ENCODE measurements at regions not wholly inside any gene's neighbourhood (a gene's known extent, or its start where the extent isn't known, plus 50 kb on each side); places are given as distances from the start of the nearest gene placed in this dataset.
A peak's percentile ranks its signal among the peaks of the same experiment; 100 is the strongest.

- Histone ChIP-seq H3K4me1 (ENCODE audit: control insufficient read depth in 3 of 3, insufficient read depth in 3 of 3, low read length in 3 of 3) (peaks cover 0 to 2% (median 0%) of the 10 kb centered on the region in 3 donors), H3K27ac (ENCODE audit: low read depth, low read length) (no peak overlapping the region), H3K9me3 (ENCODE audit: control insufficient read depth in 3 of 3, low read length in 3 of 3) (no peaks in the 10 kb centered on the region), H3K27me3 (ENCODE audit: control insufficient read depth in 3 of 3, insufficient read depth in 3 of 3, low read length in 3 of 3) (peaks cover 0 to 3% (median 0%) of the 10 kb centered on the region in 3 donors), H3K4me3 (ENCODE audit: low read length in 3 of 3) (no peak overlapping the region), H3K36me3 (ENCODE audit: control insufficient read depth in 3 of 3, insufficient read depth in 3 of 3, low read length in 3 of 3) (no peaks in the 10 kb centered on the region), H3K9ac (ENCODE audit: low read depth in 1 of 3, low read length in 3 of 3) (no peak overlapping the region)
These were observed 78.4 kb upstream of the CTTNBP2NL start for GRCh38 chr1:112317611-112318062.

- Histone ChIP-seq H3K27me3 (ENCODE audit: control insufficient read depth in 3 of 3, insufficient read depth in 3 of 3, low read length in 3 of 3) (peaks cover 0 to 3% (median 0%) of the 10 kb centered on the region in 3 donors), H3K36me3 (ENCODE audit: control insufficient read depth in 3 of 3, insufficient read depth in 3 of 3, low read length in 3 of 3) (no peaks in the 10 kb centered on the region), H3K4me1 (ENCODE audit: control insufficient read depth in 3 of 3, insufficient read depth in 3 of 3, low read length in 3 of 3) (peaks cover 0 to 2% (median 0%) of the 10 kb centered on the region in 3 donors), H3K4me3 (ENCODE audit: low read length in 3 of 3) (no peak overlapping the region), H3K9ac (ENCODE audit: low read depth in 1 of 3, low read length in 3 of 3) (no peak overlapping the region), H3K9me3 (ENCODE audit: control insufficient read depth in 3 of 3, low read length in 3 of 3) (no peaks in the 10 kb centered on the region), H3K27ac (ENCODE audit: low read depth, low read length) (no peak overlapping the region)
These were observed 77.8 kb upstream of the CTTNBP2NL start for GRCh38 chr1:112318263-112318662.

GRCh38 chr1:112318698-112319370 lies 77.2 kb upstream of the CTTNBP2NL start:
- no peak overlapping the region for H3K9ac ChIP-seq (ENCODE audit: low read depth in 1 of 3, low read length in 3 of 3)
- no peak overlapping the region for H3K27ac ChIP-seq (ENCODE audit: low read depth, low read length)
- no peaks in the 10 kb centered on the region for H3K9me3 ChIP-seq (ENCODE audit: control insufficient read depth in 3 of 3, low read length in 3 of 3)
- H3K36me3 ChIP-seq (ENCODE audit: control insufficient read depth in 3 of 3, insufficient read depth in 3 of 3, low read length in 3 of 3), result no peaks in the 10 kb centered on the region
- H3K4me3 ChIP-seq (ENCODE audit: low read length in 3 of 3), result no peak overlapping the region
- peaks cover 0 to 2% (median 0%) of the 10 kb centered on the region in 3 donors for H3K27me3 ChIP-seq (ENCODE audit: control insufficient read depth in 3 of 3, insufficient read depth in 3 of 3, low read length in 3 of 3)
- H3K4me1 ChIP-seq (ENCODE audit: control insufficient read depth in 3 of 3, insufficient read depth in 3 of 3, low read length in 3 of 3), result peaks cover 0 to 2% (median 0%) of the 10 kb centered on the region in 3 donors

- no peaks in the 10 kb centered on the region for H3K36me3 ChIP-seq (ENCODE audit: control insufficient read depth in 3 of 3, insufficient read depth in 3 of 3, low read length in 3 of 3)
- no peaks in the 10 kb centered on the region for H3K9me3 ChIP-seq (ENCODE audit: control insufficient read depth in 3 of 3, low read length in 3 of 3)
These were observed 76.5 kb upstream of the CTTNBP2NL start for GRCh38 chr1:112319371-112320040.

GRCh38 chr1:112320058-112320457 lies 76.0 kb upstream of the CTTNBP2NL start:
- H3K27ac ChIP-seq (ENCODE audit: low read depth, low read length), result no peak overlapping the region
- H3K4me3 ChIP-seq (ENCODE audit: low read length in 3 of 3), result no peak overlapping the region

More at GRCh38 chr1:112319371-112320040, 76.5 kb upstream of the CTTNBP2NL start:
- no peak overlapping the region for H3K27ac ChIP-seq (ENCODE audit: low read depth, low read length)
- H3K9ac ChIP-seq (ENCODE audit: low read depth in 1 of 3, low read length in 3 of 3), result no peak overlapping the region
- H3K4me1 ChIP-seq (ENCODE audit: control insufficient read depth in 3 of 3, insufficient read depth in 3 of 3, low read length in 3 of 3), result peaks cover 0 to 2% (median 0%) of the 10 kb centered on the region in 3 donors
- H3K4me3 ChIP-seq (ENCODE audit: low read length in 3 of 3), result no peak overlapping the region
- no peaks in the 10 kb centered on the region for H3K27me3 ChIP-seq (ENCODE audit: control insufficient read depth in 3 of 3, insufficient read depth in 3 of 3, low read length in 3 of 3)

GRCh38 chr1:112322018-112322417 lies 74.0 kb upstream of the CTTNBP2NL start:
- peaks cover 3 to 9% (median 8%) of the 10 kb centered on the region in 3 donors for H3K4me1 ChIP-seq (ENCODE audit: control insufficient read depth in 3 of 3, insufficient read depth in 3 of 3, low read length in 3 of 3)
- no peak overlapping the region for H3K27ac ChIP-seq (ENCODE audit: low read depth, low read length)
- no peak overlapping the region for H3K4me3 ChIP-seq (ENCODE audit: low read length in 3 of 3)
- H3K9ac ChIP-seq (ENCODE audit: low read depth in 1 of 3, low read length in 3 of 3), result no peak overlapping the region
- no peaks in the 10 kb centered on the region for H3K9me3 ChIP-seq (ENCODE audit: control insufficient read depth in 3 of 3, low read length in 3 of 3)
- H3K27me3 ChIP-seq (ENCODE audit: control insufficient read depth in 3 of 3, insufficient read depth in 3 of 3, low read length in 3 of 3), result peaks cover 0 to 6% (median 0%) of the 10 kb centered on the region in 3 donors
- no peaks in the 10 kb centered on the region for H3K36me3 ChIP-seq (ENCODE audit: control insufficient read depth in 3 of 3, insufficient read depth in 3 of 3, low read length in 3 of 3)

More at GRCh38 chr1:112320058-112320457, 76.0 kb upstream of the CTTNBP2NL start:
- Histone ChIP-seq H3K27me3 (ENCODE audit: control insufficient read depth in 3 of 3, insufficient read depth in 3 of 3, low read length in 3 of 3) (no peaks in the 10 kb centered on the region), H3K9me3 (ENCODE audit: control insufficient read depth in 3 of 3, low read length in 3 of 3) (no peaks in the 10 kb centered on the region), H3K36me3 (ENCODE audit: control insufficient read depth in 3 of 3, insufficient read depth in 3 of 3, low read length in 3 of 3) (no peaks in the 10 kb centered on the region), H3K9ac (ENCODE audit: low read depth in 1 of 3, low read length in 3 of 3) (no peak overlapping the region), H3K4me1 (ENCODE audit: control insufficient read depth in 3 of 3, insufficient read depth in 3 of 3, low read length in 3 of 3) (peaks cover 0 to 3% (median 1%) of the 10 kb centered on the region in 3 donors)

GRCh38 chr1:112322983-112323678 lies 72.9 kb upstream of the CTTNBP2NL start:
- H3K27ac ChIP-seq (ENCODE audit: low read depth, low read length), result no peak overlapping the region
- peaks cover 3 to 9% (median 8%) of the 10 kb centered on the region in 3 donors for H3K4me1 ChIP-seq (ENCODE audit: control insufficient read depth in 3 of 3, insufficient read depth in 3 of 3, low read length in 3 of 3)
- no peaks in the 10 kb centered on the region for H3K36me3 ChIP-seq (ENCODE audit: control insufficient read depth in 3 of 3, insufficient read depth in 3 of 3, low read length in 3 of 3)
- peaks cover 0 to 6% (median 0%) of the 10 kb centered on the region in 3 donors for H3K27me3 ChIP-seq (ENCODE audit: control insufficient read depth in 3 of 3, insufficient read depth in 3 of 3, low read length in 3 of 3)
- no peak overlapping the region for H3K4me3 ChIP-seq (ENCODE audit: low read length in 3 of 3)
- H3K9me3 ChIP-seq (ENCODE audit: control insufficient read depth in 3 of 3, low read length in 3 of 3), result no peaks in the 10 kb centered on the region
- no peak overlapping the region for H3K9ac ChIP-seq (ENCODE audit: low read depth in 1 of 3, low read length in 3 of 3)

- H3K9ac ChIP-seq (ENCODE audit: low read depth in 1 of 3, low read length in 3 of 3), result peak overlapping the region in 2 of 3 donors; percentile 15 to 45
- H3K27ac ChIP-seq (ENCODE audit: low read depth, low read length), result no peak overlapping the region
These were observed 70.5 kb upstream of the CTTNBP2NL start for GRCh38 chr1:112325504-112325903.

GRCh38 chr1:112328600-112328999 lies 67.4 kb upstream of the CTTNBP2NL start:
- no peak overlapping the region for H3K9ac ChIP-seq (ENCODE audit: low read depth in 1 of 3, low read length in 3 of 3)
- H3K9me3 ChIP-seq (ENCODE audit: control insufficient read depth in 3 of 3, low read length in 3 of 3), result no peaks in the 10 kb centered on the region
- H3K27ac ChIP-seq (ENCODE audit: low read depth, low read length), result no peak overlapping the region
- no peak overlapping the region for H3K4me3 ChIP-seq (ENCODE audit: low read length in 3 of 3)
- peaks cover 0 to 2% (median 0%) of the 10 kb centered on the region in 3 donors for H3K36me3 ChIP-seq (ENCODE audit: control insufficient read depth in 3 of 3, insufficient read depth in 3 of 3, low read length in 3 of 3)
- H3K27me3 ChIP-seq (ENCODE audit: control insufficient read depth in 3 of 3, insufficient read depth in 3 of 3, low read length in 3 of 3), result peaks cover 0 to 7% (median 6%) of the 10 kb centered on the region in 3 donors
- peaks cover 3 to 9% (median 8%) of the 10 kb centered on the region in 3 donors for H3K4me1 ChIP-seq (ENCODE audit: control insufficient read depth in 3 of 3, insufficient read depth in 3 of 3, low read length in 3 of 3)

More at GRCh38 chr1:112325504-112325903, 70.5 kb upstream of the CTTNBP2NL start:
- peak overlapping the region in 1 of 3 donors; percentile 11 for H3K4me3 ChIP-seq (ENCODE audit: low read length in 3 of 3)
- H3K9me3 ChIP-seq (ENCODE audit: control insufficient read depth in 3 of 3, low read length in 3 of 3), result no peaks in the 10 kb centered on the region
- H3K27me3 ChIP-seq (ENCODE audit: control insufficient read depth in 3 of 3, insufficient read depth in 3 of 3, low read length in 3 of 3), result peaks cover 0 to 7% (median 6%) of the 10 kb centered on the region in 3 donors
- H3K36me3 ChIP-seq (ENCODE audit: control insufficient read depth in 3 of 3, insufficient read depth in 3 of 3, low read length in 3 of 3), result peaks cover 0 to 2% (median 0%) of the 10 kb centered on the region in 3 donors
- H3K4me1 ChIP-seq (ENCODE audit: control insufficient read depth in 3 of 3, insufficient read depth in 3 of 3, low read length in 3 of 3), result peaks cover 3 to 9% (median 8%) of the 10 kb centered on the region in 3 donors

All from skeletal muscle tissue (tissue), 3 donors.